Prostate gland (tissue), 2 donors: ENCODE measurements at regions not wholly inside any gene's neighbourhood (a gene's known extent, or its start where the extent isn't known, plus 50 kb on each side); places are given as distances from the start of the nearest gene placed in this dataset.

Experiments used
- CTCF ChIP-seq, 4 experiments: fragments of 200-600 bp in 2 of 4; fragments of 450-650 bp in 2 of 4; sonication (generic) in 2 of 4; IDR thresholded peaks; 1 replicate in 3 of 4; 2 replicates in 1 of 4; pipeline ENCODE4 v1.5.1; 2016 to 2019; ENCODE audit warnings: antibody characterized with exemption in 4 of 4, mild to moderate bottlenecking in 2 of 4, moderate library complexity in 2 of 4
- POLR2AphosphoS5 ChIP-seq: sonication (generic); formaldehyde crosslinking; IDR thresholded peaks from one replicate; pipeline ENCODE4 v1.6.1; 2017; ENCODE audit warnings: antibody characterized with exemption

GRCh38 chr12:73301530-73301929, 1029.4 kb downstream of the TRHDE start:
- TF ChIP-seq POLR2AphosphoS5 (no peak), CTCF (IDR thresholded peaks at IDR 0.05) (no peak)
